HEK293T (cell line): ENCODE measurements at regions not wholly inside any gene's neighbourhood (a gene's known extent, or its start where the extent isn't known, plus 50 kb on each side); places are given as distances from the start of the nearest gene placed in this dataset.

Source experiments
- BHLHE40 ChIP-seq: fragments of 450-650 bp; IDR thresholded peaks from 2 replicates; pipeline ENCODE4 v1.6.1; 2016; ENCODE audit warnings: mild to moderate bottlenecking, moderate library complexity, borderline replicate concordance
- HDGF ChIP-seq: fragments of 450-650 bp; IDR thresholded peaks from 2 replicates; pipeline ENCODE4 v1.6.1; 2017; ENCODE audit warnings: antibody characterized with exemption, borderline replicate concordance

DNA sequence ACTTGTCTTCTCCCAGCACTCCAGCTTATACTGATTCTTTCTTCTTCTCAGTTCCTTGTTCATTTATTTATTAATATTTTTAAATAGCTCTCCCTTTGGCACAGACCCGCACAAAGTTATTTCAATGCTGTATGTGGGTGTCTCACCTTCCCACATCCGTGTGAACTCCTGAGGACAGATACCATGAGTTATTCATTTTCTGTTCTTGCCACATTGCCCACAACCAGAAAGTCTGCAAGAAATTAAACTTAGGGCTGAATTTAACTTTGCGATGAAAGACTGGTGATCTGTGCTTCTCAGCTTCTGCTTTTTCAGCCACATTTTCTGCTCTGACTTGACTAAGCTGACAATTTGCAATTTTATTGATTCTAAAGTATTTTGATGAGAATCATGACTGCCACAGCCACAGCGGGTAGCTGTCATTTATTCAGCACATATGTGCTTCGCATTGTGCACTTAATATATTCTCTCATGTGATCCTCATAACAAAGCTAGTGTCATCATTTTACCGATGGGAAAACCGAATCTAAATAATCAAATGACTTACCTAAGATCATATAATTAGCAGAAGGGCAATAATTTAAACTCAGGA, 569.8 kb downstream of the EDEM1 start:
- no peak for TF ChIP-seq HDGF
- TF ChIP-seq BHLHE40 = no peak
